ENCODE measurements at regions not wholly inside any gene's neighbourhood (a gene's known extent, or its start where the extent isn't known, plus 50 kb on each side); places are given as distances from the start of the nearest gene placed in this dataset. TPM values are rescaled to one million over a fixed set of nuclear protein-coding genes. Genes with fewer than 3 reads are reported as not detected.
A peak's percentile ranks its signal among the peaks of the same experiment; 100 is the strongest.

DNA sequence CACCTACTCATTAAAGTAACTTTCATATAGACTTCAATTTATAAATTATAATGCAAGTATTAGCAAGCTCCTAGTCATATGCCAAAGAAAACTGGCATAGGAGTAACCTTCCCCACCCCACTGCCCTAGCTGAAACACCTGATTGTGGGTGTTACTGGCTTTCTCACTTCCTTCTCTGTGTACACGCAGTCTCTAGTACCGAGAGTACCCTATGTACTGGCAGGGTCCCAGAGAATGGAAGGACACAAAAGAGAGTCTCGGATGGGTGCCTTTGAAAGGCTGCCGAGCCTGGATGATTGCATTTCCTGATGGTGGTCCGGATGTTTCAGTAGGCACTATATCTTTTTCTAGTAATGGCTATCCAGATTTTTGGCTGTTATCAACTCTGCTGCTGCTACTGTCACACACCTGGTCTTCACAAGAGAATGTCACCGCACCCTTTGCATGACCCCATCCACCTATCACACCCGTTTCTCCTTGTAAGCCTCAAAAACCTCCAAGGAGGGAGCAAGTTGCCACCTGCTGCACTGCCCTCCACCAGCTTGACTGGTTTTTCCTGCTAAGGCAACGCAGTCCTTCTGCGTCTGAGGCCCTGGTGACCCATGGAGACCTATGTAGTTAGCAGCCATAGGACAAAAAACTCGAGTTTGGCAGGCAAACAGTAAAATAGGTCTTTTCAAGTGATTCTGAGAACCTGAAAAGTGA, 53.8 kb upstream of the CLINT1 start:
- no peaks in the 10 kb centered on the region for H3F3A ChIP-seq (ENCODE audit: insufficient read depth)
- H3K4me1 ChIP-seq (ENCODE audit: insufficient read depth): peaks cover 6% of the 10 kb centered on the region; the same call in 1 of the 2 replicates
- H3K79me2 ChIP-seq (ENCODE audit: insufficient read depth): no peaks in the 10 kb centered on the region
- DNase-seq: no peak
- H3K27me3 ChIP-seq (replicated peaks; ENCODE audit: insufficient read depth): no peaks in the 10 kb centered on the region
- no peak overlapping the region for H3K4me2 ChIP-seq (ENCODE audit: unreplicated experiment)
- no peaks in the 10 kb centered on the region for H4K20me1 ChIP-seq (ENCODE audit: insufficient read depth)
- H3K27ac ChIP-seq: no peak overlapping the region
- in situ Hi-C loops (cut with MboI): no loop called here
- H3K36me3 ChIP-seq (ENCODE audit: low read depth): no peaks in the 10 kb centered on the region
- H2AFZ ChIP-seq: no peak overlapping the region
- no peaks in the 10 kb centered on the region for H3K9me2 ChIP-seq (ENCODE audit: insufficient read depth)
- no peak overlapping the region for H3K4me3 ChIP-seq
- no peak overlapping the region for H3K9ac ChIP-seq
- H3K9me3 ChIP-seq (ENCODE audit: low read depth): no peaks in the 10 kb centered on the region
- TF ChIP-seq EZH2phosphoT487 (IDR thresholded peaks at IDR 0.05; ENCODE audit: insufficient read depth, low read depth) (no peak), EZH2 (IDR thresholded peaks at IDR 0.05; ENCODE audit: insufficient read depth, poor library complexity, severe bottlenecking) (no peak)
- WGBS, 2 experiments (ENCODE audit: low coverage in 1 of 2, low lambda C conversion rate in 2 of 2, missing lambda C conversion rate in 2 of 2): 59 to 64% methylated on average over 10 of the region's 10 CpGs

DNA sequence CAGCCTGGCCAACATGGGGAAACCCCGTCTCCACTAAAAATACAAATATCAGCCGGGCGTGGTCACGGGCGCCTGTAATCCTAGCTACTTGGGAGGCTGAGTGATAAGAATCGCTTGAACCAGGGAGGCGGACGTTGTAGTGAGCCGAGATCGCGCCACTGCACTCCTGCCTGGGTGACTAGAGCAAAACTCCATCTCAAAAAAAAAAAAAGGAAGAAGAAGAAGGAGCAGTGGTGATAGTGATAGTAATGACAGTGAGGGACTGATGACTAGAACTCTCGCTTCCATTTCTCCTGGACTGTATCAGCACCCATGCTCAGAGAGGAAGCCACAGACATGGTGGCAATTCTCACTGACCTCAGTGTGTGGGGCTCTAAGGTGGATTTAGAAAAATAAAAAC, 52.6 kb upstream of the CLINT1 start:
- no peak for DNase-seq
- H3K79me2 ChIP-seq (ENCODE audit: insufficient read depth): no peaks in the 10 kb centered on the region
- no peak overlapping the region for H2AFZ ChIP-seq
- H3K9me2 ChIP-seq (ENCODE audit: insufficient read depth): no peaks in the 10 kb centered on the region
- H3K36me3 ChIP-seq (ENCODE audit: low read depth): no peaks in the 10 kb centered on the region
- no peaks in the 10 kb centered on the region for H3K27me3 ChIP-seq (replicated peaks; ENCODE audit: insufficient read depth)
- TF ChIP-seq EZH2phosphoT487 (IDR thresholded peaks at IDR 0.05; ENCODE audit: insufficient read depth, low read depth) (no peak), EZH2 (IDR thresholded peaks at IDR 0.05; ENCODE audit: insufficient read depth, poor library complexity, severe bottlenecking) (no peak)
- no peaks in the 10 kb centered on the region for H4K20me1 ChIP-seq (ENCODE audit: insufficient read depth)
- H3K9ac ChIP-seq: no peak overlapping the region
- WGBS, 2 experiments (ENCODE audit: low coverage in 1 of 2, low lambda C conversion rate in 2 of 2, missing lambda C conversion rate in 2 of 2): 91 to 93% methylated on average over 12 of the region's 12 CpGs
- H3K27ac ChIP-seq: no peak overlapping the region
- H3K4me1 ChIP-seq (ENCODE audit: insufficient read depth): no peaks in the 10 kb centered on the region
- no peak overlapping the region for H3K4me3 ChIP-seq
- in situ Hi-C loops (cut with MboI): no loop called here
- no peaks in the 10 kb centered on the region for H3F3A ChIP-seq (ENCODE audit: insufficient read depth)
- no peaks in the 10 kb centered on the region for H3K9me3 ChIP-seq (ENCODE audit: low read depth)
- no peak overlapping the region for H3K4me2 ChIP-seq (ENCODE audit: unreplicated experiment)

Small RNA genes in the stretch of these regions (small RNA-seq; reads per million reads assigned to genes)
- gene AC091979.2 (ENCODE audit: low read depth, low replicate concordance) (not detected), gene RNU2-48P (ENCODE audit: low read depth, low replicate concordance) (37.8 reads per million, percentile 92 among the genes with 10 or more reads in this experiment)

Data from GM23248 (cell line).